Stimulated activated CD4-positive, alpha-beta T cell treated with anti-CD3 and anti-CD28 coated beads, Interleukin-2, amount 100 ng/mL, for 4 hours (primary cell): ENCODE measurements at regions not wholly inside any gene's neighbourhood (a gene's known extent, or its start where the extent isn't known, plus 50 kb on each side); places are given as distances from the start of the nearest gene placed in this dataset.
A peak's percentile ranks its signal among the peaks of the same experiment; 100 is the strongest.
"Not testable (repeated sequence)": the region's sequence is repeated elsewhere in the genome, so short reads cannot be mapped to it uniquely, and the experiment has no call there.

Experiments used
- DNase-seq: peaks from one replicate; pipeline ENCODE4 v3.0.0-alpha.2; 2020; ENCODE audit warnings: low read depth

GRCh38 chr10:32217216-32217615, 129.7 kb downstream of the EPC1 start:
- DNase-seq, result no peak

GRCh38 chr10:32213838-32214237, 133.1 kb downstream of the EPC1 start:
- not testable (repeated sequence) for DNase-seq

- DNase-seq, result no peak
Observed at GRCh38 chr10:32211046-32211363, 136.0 kb downstream of the EPC1 start.

GRCh38 chr10:32210306-32211045, 136.5 kb downstream of the EPC1 start:
- no peak for DNase-seq

- not testable (repeated sequence) for DNase-seq
Observed at GRCh38 chr10:32208005-32208404, 139.0 kb downstream of the EPC1 start.

GRCh38 chr10:32207544-32207943, 139.4 kb downstream of the EPC1 start:
- DNase-seq, result peak; percentile 37

GRCh38 chr10:32205670-32206069, 141.3 kb downstream of the EPC1 start:
- DNase-seq, result no peak

GRCh38 chr10:32204606-32205005, 142.4 kb downstream of the EPC1 start:
- no peak for DNase-seq

GRCh38 chr10:32199714-32200394, 143.6 kb upstream of the KIF5B start:
- no peak for DNase-seq

GRCh38 chr10:32197423-32197822, 141.2 kb upstream of the KIF5B start:
- DNase-seq, result no peak

- DNase-seq, result no peak
Observed at GRCh38 chr10:32190890-32191491, 134.8 kb upstream of the KIF5B start.

GRCh38 chr10:32189400-32190084, 133.3 kb upstream of the KIF5B start:
- no peak for DNase-seq

GRCh38 chr10:32188601-32189000, 132.4 kb upstream of the KIF5B start:
- not testable (repeated sequence) for DNase-seq

- no peak for DNase-seq
Observed at GRCh38 chr10:32187686-32188085, 131.5 kb upstream of the KIF5B start.

- DNase-seq, result not testable (repeated sequence)
Observed at GRCh38 chr10:32183652-32184051, 127.4 kb upstream of the KIF5B start.

GRCh38 chr10:32182476-32182875, 126.3 kb upstream of the KIF5B start:
- DNase-seq, result no peak

- no peak for DNase-seq
Observed at GRCh38 chr10:32180390-32181280, 124.4 kb upstream of the KIF5B start.

- DNase-seq, result no peak
Observed at GRCh38 chr10:32179836-32180235, 123.6 kb upstream of the KIF5B start.

GRCh38 chr10:32177594-32177993, 121.4 kb upstream of the KIF5B start:
- DNase-seq, result not testable (repeated sequence)

GRCh38 chr10:32175629-32176028, 119.4 kb upstream of the KIF5B start:
- DNase-seq, result no peak

- DNase-seq, result no peak
Observed at GRCh38 chr10:32174349-32174893, 118.2 kb upstream of the KIF5B start.
